OCI-LY1 (cell line): ENCODE measurements at regions not wholly inside any gene's neighbourhood (a gene's known extent, or its start where the extent isn't known, plus 50 kb on each side); places are given as distances from the start of the nearest gene placed in this dataset.

ENCODE experiments used
- H2AFZ ChIP-seq: fragments of 200-600 bp; sonication (generic), shearing (Covaris generic); 2 replicates; pipeline ENCODE4 v1.6.0; 2014; ENCODE audit warnings: antibody characterized with exemption, mild to moderate bottlenecking, low read length
- H3F3A ChIP-seq: fragments of 200-600 bp; sonication (generic), shearing (Covaris generic); 2 replicates; pipeline ENCODE4 v1.6.0; 2014; ENCODE audit warnings: mild to moderate bottlenecking, antibody characterized with exemption, low read length, moderate library complexity; ENCODE audit not compliant: insufficient read depth
- H3K27ac ChIP-seq: fragments of 200-600 bp; sonication (generic); 2 replicates; pipeline ENCODE4 v1.5.1; 2014; ENCODE audit warnings: low read length, mixed run types, mild to moderate bottlenecking, low read depth; ENCODE audit not compliant: poor library complexity, severe bottlenecking
- H3K27me3 ChIP-seq: fragments of 200-600 bp; sonication (generic); 2 replicates; pipeline ENCODE4 v1.6.0; 2014; ENCODE audit warnings: antibody characterized with exemption, mild to moderate bottlenecking, low read length, moderate library complexity; ENCODE audit not compliant: insufficient read depth
- H3K36me3 ChIP-seq: fragments of 200-600 bp; sonication (generic); 2 replicates; pipeline ENCODE4 v1.6.1; 2014; ENCODE audit warnings: mild to moderate bottlenecking, antibody characterized with exemption, low read length, moderate library complexity, mixed read lengths; ENCODE audit not compliant: insufficient read depth
- H3K4me1 ChIP-seq: fragments of 200-600 bp; sonication (generic); 2 replicates; pipeline ENCODE4 v1.5.1; 2014; ENCODE audit warnings: mild to moderate bottlenecking, low read length, moderate library complexity; ENCODE audit not compliant: insufficient read depth, severe bottlenecking
- H3K4me2 ChIP-seq: fragments of 200-600 bp; sonication (generic), shearing (Covaris generic); 2 replicates; pipeline ENCODE4 v1.6.1; 2014; ENCODE audit warnings: low read length
- H3K4me3 ChIP-seq: fragments of 200-600 bp; sonication (generic); 2 replicates; pipeline ENCODE4 v1.5.1; 2014; ENCODE audit warnings: low read length, low read depth, mild to moderate bottlenecking, mixed read lengths; ENCODE audit not compliant: poor library complexity, severe bottlenecking
- H3K79me2 ChIP-seq: fragments of 200-600 bp; shearing (Covaris generic); 2 replicates; pipeline ENCODE4 v1.6.1; 2016; ENCODE audit warnings: mixed run types, low read length, mixed read lengths; ENCODE audit not compliant: insufficient read depth
- H3K9ac ChIP-seq: fragments of 200-600 bp; sonication (generic), shearing (Covaris generic); 2 replicates; pipeline ENCODE4 v1.6.1; 2014; ENCODE audit warnings: mild to moderate bottlenecking, low read length, mixed read lengths
- H3K9me2 ChIP-seq: fragments of 200-600 bp; sonication (generic), shearing (Covaris generic); 2 replicates; pipeline ENCODE4 v1.6.1; 2014; ENCODE audit warnings: low read depth, mild to moderate bottlenecking, low read length, mixed read lengths
- H3K9me3 ChIP-seq: fragments of 200-600 bp; shearing (Covaris generic); 2 replicates; pipeline ENCODE4 v1.6.1; 2014; ENCODE audit warnings: low read length, mixed read lengths
- H4K20me1 ChIP-seq: fragments of 200-600 bp; sonication (generic), shearing (Covaris generic); 2 replicates; pipeline ENCODE4 v1.6.0; 2016; ENCODE audit warnings: mild to moderate bottlenecking, low read length; ENCODE audit not compliant: insufficient read depth
- CTCF ChIP-seq: fragments of 200-600 bp; sonication (generic), shearing (Covaris generic); IDR thresholded peaks from 2 replicates; pipeline ENCODE4 v1.5.1; 2017; ENCODE audit warnings: mild to moderate bottlenecking, antibody characterized with exemption, low read length, moderate library complexity, mixed read lengths
- EZH2 ChIP-seq: fragments of 200-600 bp; sonication (generic), shearing (Covaris generic); IDR thresholded peaks from 2 replicates; pipeline ENCODE4 v1.8.0; 2017; ENCODE audit warnings: borderline replicate concordance, mixed run types, mild to moderate bottlenecking, antibody characterized with exemption, low read length, moderate library complexity, mixed read lengths

GRCh38 chr2:153420394-153420793 lies 58.2 kb downstream of the RPRM start:
- Histone ChIP-seq H3F3A (no peaks in the 10 kb centered on the region), H3K79me2 (no peaks in the 10 kb centered on the region), H3K9ac (no peak overlapping the region), H3K4me3 (no peak overlapping the region), H3K36me3 (no peaks in the 10 kb centered on the region), H3K4me1 (no peaks in the 10 kb centered on the region), H3K9me2 (no peaks in the 10 kb centered on the region), H4K20me1 (no peaks in the 10 kb centered on the region), H3K4me2 (no peak overlapping the region), H3K27me3 (no peaks in the 10 kb centered on the region), H3K27ac (no peak overlapping the region), H2AFZ (no peak overlapping the region), H3K9me3 (no peaks in the 10 kb centered on the region)
- no peak for TF ChIP-seq EZH2
- no peak for TF ChIP-seq CTCF

GRCh38 chr2:153417077-153417476 lies 61.5 kb downstream of the RPRM start:
- H3K27ac ChIP-seq = no peak overlapping the region
- no peaks in the 10 kb centered on the region for H3K27me3 ChIP-seq
- no peaks in the 10 kb centered on the region for H4K20me1 ChIP-seq
- H3K4me3 ChIP-seq = no peak overlapping the region
- no peak overlapping the region for H2AFZ ChIP-seq
- no peaks in the 10 kb centered on the region for H3K9me3 ChIP-seq
- no peaks in the 10 kb centered on the region for H3K4me1 ChIP-seq
- no peak for TF ChIP-seq CTCF
- TF ChIP-seq EZH2 = no peak
- H3K36me3 ChIP-seq = no peaks in the 10 kb centered on the region
- H3K79me2 ChIP-seq = no peaks in the 10 kb centered on the region
- no peak overlapping the region for H3K4me2 ChIP-seq
- no peaks in the 10 kb centered on the region for H3K9me2 ChIP-seq
- no peak overlapping the region for H3K9ac ChIP-seq
- no peaks in the 10 kb centered on the region for H3F3A ChIP-seq

GRCh38 chr2:153416071-153416470 lies 62.5 kb downstream of the RPRM start:
- H3K4me1 ChIP-seq = no peaks in the 10 kb centered on the region
- TF ChIP-seq CTCF = no peak
- no peak for TF ChIP-seq EZH2
- no peak overlapping the region for H2AFZ ChIP-seq
- no peaks in the 10 kb centered on the region for H3F3A ChIP-seq
- H3K9me3 ChIP-seq = no peaks in the 10 kb centered on the region
- H3K36me3 ChIP-seq = no peaks in the 10 kb centered on the region
- H3K4me3 ChIP-seq = no peak overlapping the region
- no peaks in the 10 kb centered on the region for H3K9me2 ChIP-seq
- H3K27me3 ChIP-seq = no peaks in the 10 kb centered on the region
- no peak overlapping the region for H3K9ac ChIP-seq
- no peaks in the 10 kb centered on the region for H4K20me1 ChIP-seq
- no peak overlapping the region for H3K27ac ChIP-seq
- H3K4me2 ChIP-seq = no peak overlapping the region
- no peaks in the 10 kb centered on the region for H3K79me2 ChIP-seq
